Suprapubic skin (tissue), 4 donors: ENCODE measurements at regions not wholly inside any gene's neighbourhood (a gene's known extent, or its start where the extent isn't known, plus 50 kb on each side); places are given as distances from the start of the nearest gene placed in this dataset.

ENCODE experiments used
- DNase-seq, 2 donors: peaks; one replicate each; pipeline ENCODE4 v3.0.0-alpha.2; 2019; ENCODE audit warnings: low spot score in 2 of 2
- H3K27ac ChIP-seq: fragments of 200-600 bp; sonication (generic); one replicate; pipeline ENCODE4 v1.5.1; 2019
- H3K27me3 ChIP-seq: fragments of 200-600 bp; sonication (generic); one replicate; pipeline ENCODE4 v1.5.1; 2019
- H3K36me3 ChIP-seq: fragments of 200-600 bp; sonication (generic); one replicate; pipeline ENCODE4 v1.5.1; 2019
- H3K4me1 ChIP-seq: fragments of 200-600 bp; sonication (generic); one replicate; pipeline ENCODE4 v1.5.1; 2019
- H3K4me3 ChIP-seq: fragments of 200-600 bp; sonication (generic); one replicate; pipeline ENCODE4 v1.5.1; 2019; ENCODE audit warnings: mild to moderate bottlenecking
- H3K9me3 ChIP-seq: fragments of 200-600 bp; sonication (generic); one replicate; pipeline ENCODE4 v1.5.1; 2019
- CTCF ChIP-seq, 2 donors: fragments of 200-600 bp in 1 of 2; fragments of 450-650 bp in 1 of 2; sonication (generic) in 1 of 2; IDR thresholded peaks; one replicate each; pipeline ENCODE4 v1.5.1; 2016 to 2019; ENCODE audit warnings: antibody characterized with exemption in 2 of 2, mild to moderate bottlenecking in 1 of 2, moderate library complexity in 1 of 2
- EP300 ChIP-seq: sonication (generic); formaldehyde crosslinking; IDR thresholded peaks from one replicate; pipeline ENCODE4 v1.6.1; 2017; ENCODE audit warnings: antibody characterized with exemption
- POLR2A ChIP-seq, 2 donors: fragments of 450-650 bp; IDR thresholded peaks; one replicate each; pipeline ENCODE4 v1.6.1; 2017; ENCODE audit warnings: antibody characterized with exemption in 2 of 2, mild to moderate bottlenecking in 2 of 2, moderate library complexity in 2 of 2
- POLR2AphosphoS5 ChIP-seq, 3 donors: sonication (generic); formaldehyde crosslinking; IDR thresholded peaks; one replicate each; pipeline ENCODE4 v1.6.1; 2017; ENCODE audit warnings: antibody characterized with exemption in 3 of 3
- WGBS: methylation state at CpG from one replicate; pipeline ENCODE4 v1.1.5; 2018; 5-methylcytosine and 5-hydroxymethylcytosine counted together

DNA sequence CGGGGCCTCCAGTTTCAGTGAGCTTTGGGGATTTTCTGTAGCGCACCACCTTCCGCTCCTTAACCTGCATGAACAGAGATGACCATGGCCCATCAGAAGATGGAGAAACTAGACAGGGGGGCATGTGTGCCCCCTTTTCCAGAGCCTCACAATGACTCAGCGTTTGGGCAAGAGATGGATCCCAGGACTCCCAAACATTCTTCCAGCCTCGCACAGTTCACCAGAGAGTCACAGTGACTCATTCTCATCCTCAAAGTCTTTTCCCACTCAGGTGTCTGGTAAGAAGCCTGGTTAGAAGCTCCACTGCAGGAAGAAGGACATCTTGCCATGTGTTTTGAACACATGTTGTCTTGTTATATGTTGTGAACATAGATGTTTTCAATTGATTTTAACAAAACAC, 76.2 kb upstream of the FRMD1 start:
- DNase-seq = peak in 1 of 2 donors; percentile 16
- TF ChIP-seq POLR2AphosphoS5 (IDR thresholded peaks at IDR 0.05) = no peak
- TF ChIP-seq POLR2A (IDR thresholded peaks at IDR 0.05) = no peak
- no peak for TF ChIP-seq EP300
- TF ChIP-seq CTCF (IDR thresholded peaks at IDR 0.05) = no peak
- Histone ChIP-seq H3K4me3 (no peak overlapping the region), H3K4me1 (peaks cover 18% of the 10 kb centered on the region), H3K27ac (no peak overlapping the region), H3K27me3 (peaks cover 6% of the 10 kb centered on the region), H3K9me3 (no peaks in the 10 kb centered on the region), H3K36me3 (no peaks in the 10 kb centered on the region)
- WGBS = 92% methylated on average over 5 of the region's 5 CpGs

DNA sequence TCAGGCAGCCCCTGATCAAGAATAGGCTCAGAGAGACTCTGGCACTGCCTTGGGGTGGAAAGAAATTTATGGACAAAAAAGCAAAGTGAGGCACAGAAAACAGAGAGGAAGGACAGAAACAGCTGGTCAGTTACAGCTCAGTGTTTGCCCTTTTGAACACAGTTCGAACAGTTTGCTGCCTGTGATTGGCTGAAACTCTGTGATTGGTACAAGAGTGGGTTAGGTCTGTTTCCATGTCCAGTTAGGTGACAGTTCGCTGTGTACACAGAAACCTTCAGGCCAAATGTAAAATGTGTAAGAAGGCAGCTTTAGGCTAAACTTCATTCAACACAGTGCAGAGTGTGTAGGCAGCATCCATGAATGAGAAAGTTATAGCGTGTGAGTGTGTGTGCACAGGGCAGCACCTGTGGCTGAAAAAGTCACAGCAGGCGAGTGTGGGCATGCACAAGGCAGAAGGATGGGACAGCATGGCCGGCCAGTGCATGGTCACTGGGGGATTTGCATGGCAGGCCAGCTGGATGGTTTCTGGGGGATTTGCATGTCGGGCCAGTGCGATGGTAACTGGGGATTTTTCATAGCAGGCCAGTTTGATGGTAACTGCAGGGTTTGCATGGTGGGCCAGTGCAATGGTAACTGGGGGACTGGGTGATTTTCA, 75.4 kb upstream of the FRMD1 start:
- TF ChIP-seq CTCF (IDR thresholded peaks at IDR 0.05) = no peak
- no peak for TF ChIP-seq EP300
- no peak for TF ChIP-seq POLR2AphosphoS5 (IDR thresholded peaks at IDR 0.05)
- TF ChIP-seq POLR2A (IDR thresholded peaks at IDR 0.05) = no peak
- no peak overlapping the region for H3K27ac ChIP-seq
- peaks cover 18% of the 10 kb centered on the region for H3K4me1 ChIP-seq
- H3K9me3 ChIP-seq = no peaks in the 10 kb centered on the region
- peak in 1 of 2 donors; percentile 71 for DNase-seq
- no peaks in the 10 kb centered on the region for H3K36me3 ChIP-seq
- peaks cover 11% of the 10 kb centered on the region for H3K27me3 ChIP-seq
- WGBS = 84% methylated on average over 7 of the region's 7 CpGs
- H3K4me3 ChIP-seq = no peak overlapping the region

- DNase-seq = no peak
- H3K9me3 ChIP-seq = no peaks in the 10 kb centered on the region
- H3K27me3 ChIP-seq = peaks cover 17% of the 10 kb centered on the region
- TF ChIP-seq CTCF (IDR thresholded peaks at IDR 0.05) = no peak
- TF ChIP-seq EP300 = no peak
- no peak for TF ChIP-seq POLR2AphosphoS5 (IDR thresholded peaks at IDR 0.05)
- no peak for TF ChIP-seq POLR2A (IDR thresholded peaks at IDR 0.05)
- H3K36me3 ChIP-seq = no peaks in the 10 kb centered on the region
- no peak overlapping the region for H3K4me3 ChIP-seq
- WGBS = 85% methylated on average over 11 of the region's 11 CpGs
- H3K4me1 ChIP-seq = peaks cover 16% of the 10 kb centered on the region
- no peak overlapping the region for H3K27ac ChIP-seq
Observed at GRCh38 chr6:168153553-168153952, 74.5 kb upstream of the FRMD1 start.

GRCh38 chr6:168152980-168153379, 74.0 kb upstream of the FRMD1 start:
- no peak for TF ChIP-seq CTCF (IDR thresholded peaks at IDR 0.05)
- TF ChIP-seq POLR2A (IDR thresholded peaks at IDR 0.05) = no peak
- no peak for TF ChIP-seq EP300
- no peak for TF ChIP-seq POLR2AphosphoS5 (IDR thresholded peaks at IDR 0.05)
- Histone ChIP-seq H3K27ac (no peak overlapping the region), H3K36me3 (no peaks in the 10 kb centered on the region), H3K4me3 (no peak overlapping the region), H3K27me3 (peaks cover 17% of the 10 kb centered on the region), H3K9me3 (no peaks in the 10 kb centered on the region), H3K4me1 (peaks cover 11% of the 10 kb centered on the region)
- DNase-seq = no peak
- WGBS = 90% methylated on average over 6 of the region's 6 CpGs

DNA sequence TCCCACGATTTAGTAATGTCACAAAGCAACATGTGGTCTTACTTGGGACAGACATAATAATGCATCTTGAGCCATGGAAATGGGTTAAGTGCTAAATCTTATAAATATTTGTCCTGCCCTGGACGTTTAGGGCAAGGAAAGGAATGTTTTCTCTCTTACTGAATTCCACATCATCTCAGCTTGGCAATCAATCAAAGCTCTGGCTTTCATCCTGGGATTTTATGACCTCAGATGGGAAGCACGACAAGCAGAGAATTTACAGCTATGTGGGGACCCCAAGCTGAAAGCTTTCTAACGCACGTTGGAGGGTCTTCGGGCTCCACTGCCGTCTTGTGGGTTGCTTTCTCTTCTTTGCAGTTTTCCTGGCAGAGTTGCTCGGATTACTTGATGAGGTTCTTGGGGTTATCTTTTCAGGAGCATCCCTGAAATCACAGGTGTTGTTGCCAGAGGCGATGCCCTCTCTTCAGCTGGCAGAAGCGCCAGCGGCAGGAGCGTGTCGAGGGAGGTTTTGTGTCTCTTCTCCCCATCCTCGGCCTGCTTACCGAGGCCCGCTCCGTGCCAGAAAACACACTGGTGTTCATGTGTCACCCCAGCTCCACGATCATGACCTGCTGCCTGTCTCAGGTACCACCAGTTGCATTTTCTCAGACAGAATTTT, 73.4 kb upstream of the FRMD1 start:
- peak in 1 of 2 donors; percentile 56 for DNase-seq
- Histone ChIP-seq H3K4me1 (peaks cover 5% of the 10 kb centered on the region), H3K27me3 (peaks cover 17% of the 10 kb centered on the region), H3K27ac (no peak overlapping the region), H3K9me3 (no peaks in the 10 kb centered on the region), H3K4me3 (no peak overlapping the region), H3K36me3 (no peaks in the 10 kb centered on the region)
- WGBS = 54% methylated on average over 18 of the region's 18 CpGs
- no peak for TF ChIP-seq POLR2A (IDR thresholded peaks at IDR 0.05)
- no peak for TF ChIP-seq EP300
- TF ChIP-seq POLR2AphosphoS5 (IDR thresholded peaks at IDR 0.05) = no peak
- no peak for TF ChIP-seq CTCF (IDR thresholded peaks at IDR 0.05)
